Lung (tissue), 11 donors: ENCODE measurements at regions not wholly inside any gene's neighbourhood (a gene's known extent, or its start where the extent isn't known, plus 50 kb on each side); places are given as distances from the start of the nearest gene placed in this dataset.

Experiments used
- ATAC-seq: fragments of 200-7000 bp; cut with Tn5 transposase; one replicate; pipeline ENCODE4 v1.9.1; 2020; ENCODE audit warnings: moderate number of reproducible peaks; ENCODE audit not compliant: insufficient read depth, low FRiP score
- DNase-seq, 3 donors: peaks; one replicate each; pipeline ENCODE4 v3.0.0-alpha.2; 2013 to 2017
- H3K27ac ChIP-seq, 2 donors: one replicate each; pipeline ENCODE4 v1.5.1; 2013; ENCODE audit warnings: mild to moderate bottlenecking in 2 of 2, moderate library complexity in 2 of 2, control low read depth in 1 of 2, inconsistent platforms in 1 of 2, low read depth in 1 of 2, low read length in 1 of 2
- H3K27me3 ChIP-seq, 3 donors: one replicate each; pipeline ENCODE4 v1.5.1; 2013; ENCODE audit warnings: low read length in 2 of 3; ENCODE audit not compliant: control insufficient read depth in 3 of 3, insufficient read depth in 3 of 3
- H3K36me3 ChIP-seq, 4 donors: one replicate each; pipeline ENCODE4 v1.5.1; 2013; ENCODE audit warnings: low read length in 4 of 4, mild to moderate bottlenecking in 1 of 4, moderate library complexity in 1 of 4; ENCODE audit not compliant: control insufficient read depth in 4 of 4, insufficient read depth in 4 of 4
- H3K4me1 ChIP-seq, 5 donors: one replicate each; pipeline ENCODE4 v1.5.1; 2013; ENCODE audit warnings: low read length in 5 of 5, mild to moderate bottlenecking in 2 of 5, moderate library complexity in 1 of 5; ENCODE audit not compliant: control insufficient read depth in 5 of 5, insufficient read depth in 5 of 5
- H3K4me3 ChIP-seq: one replicate; pipeline ENCODE4 v1.5.1; 2013; ENCODE audit warnings: mild to moderate bottlenecking, control low read depth, moderate library complexity
- H3K9ac ChIP-seq, 2 donors: one replicate each; pipeline ENCODE4 v1.5.1; 2013; ENCODE audit warnings: low read length in 2 of 2, control low read depth in 1 of 2; ENCODE audit not compliant: insufficient read depth in 1 of 2
- H3K9me3 ChIP-seq, 4 donors: one replicate each; pipeline ENCODE4 v1.5.1; 2013; ENCODE audit warnings: low read length in 3 of 4, mild to moderate bottlenecking in 1 of 4, moderate library complexity in 1 of 4; ENCODE audit not compliant: control insufficient read depth in 4 of 4, insufficient read depth in 3 of 4
- WGBS, 2 donors: extraction: QIAGEN DNeasy Blood & Tissue Kit; methylation state at CpG; one replicate each; pipeline ENCODE4 v1.1.7; 2013; 5-methylcytosine and 5-hydroxymethylcytosine counted together
- TF ChIP-seq, protein P1 (sequence below): IDR thresholded peaks from 2 replicates; pipeline ENCODE4 v1.5.1; 2012; ENCODE audit warnings: mild to moderate bottlenecking; ENCODE audit errors: control extremely low read depth, extremely low read depth
- donor health status: control.
- donor health status: control.
- donor health status: Bipolar disorder and iron deficiency.
- donor health status: healthy.
- donor health status: DM: yes; HTN: yes; CAD: no.

DNA sequence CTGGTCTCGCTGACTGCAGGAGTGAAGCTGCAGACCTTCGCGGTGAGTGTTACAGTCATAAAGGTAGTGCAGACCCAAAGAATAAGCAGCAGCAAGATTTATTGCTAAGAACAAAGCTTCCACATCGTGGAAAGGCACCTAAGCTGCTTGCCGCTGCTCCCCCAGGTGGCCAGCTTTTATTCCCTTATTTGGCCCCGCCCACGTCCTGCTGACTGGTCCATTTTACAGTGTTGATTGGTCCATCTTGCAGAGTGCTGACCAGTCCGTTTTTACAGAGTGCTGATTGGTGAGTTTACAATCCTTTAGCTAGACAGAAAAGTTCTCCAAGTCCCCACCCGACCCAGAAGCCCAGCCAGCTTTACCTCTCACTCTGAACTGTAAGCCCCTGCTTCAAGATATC is 227.8 kb downstream of the ABCC12 start:
- H3K9ac ChIP-seq: no peak overlapping the region
- peaks cover 0 to 2% (median 0%) of the 10 kb centered on the region in 4 donors for H3K9me3 ChIP-seq
- H3K36me3 ChIP-seq: no peaks in the 10 kb centered on the region
- no peaks in the 10 kb centered on the region for H3K4me1 ChIP-seq
- ATAC-seq (no peak), DNase-seq (no peak)
- WGBS, 2 donors: 85 to 89% methylated on average over 9 of the region's 9 CpGs
- H3K27me3 ChIP-seq: no peaks in the 10 kb centered on the region
- H3K27ac ChIP-seq: no peak overlapping the region
- H3K4me3 ChIP-seq: no peak overlapping the region
- TF ChIP-seq, protein P1, sequence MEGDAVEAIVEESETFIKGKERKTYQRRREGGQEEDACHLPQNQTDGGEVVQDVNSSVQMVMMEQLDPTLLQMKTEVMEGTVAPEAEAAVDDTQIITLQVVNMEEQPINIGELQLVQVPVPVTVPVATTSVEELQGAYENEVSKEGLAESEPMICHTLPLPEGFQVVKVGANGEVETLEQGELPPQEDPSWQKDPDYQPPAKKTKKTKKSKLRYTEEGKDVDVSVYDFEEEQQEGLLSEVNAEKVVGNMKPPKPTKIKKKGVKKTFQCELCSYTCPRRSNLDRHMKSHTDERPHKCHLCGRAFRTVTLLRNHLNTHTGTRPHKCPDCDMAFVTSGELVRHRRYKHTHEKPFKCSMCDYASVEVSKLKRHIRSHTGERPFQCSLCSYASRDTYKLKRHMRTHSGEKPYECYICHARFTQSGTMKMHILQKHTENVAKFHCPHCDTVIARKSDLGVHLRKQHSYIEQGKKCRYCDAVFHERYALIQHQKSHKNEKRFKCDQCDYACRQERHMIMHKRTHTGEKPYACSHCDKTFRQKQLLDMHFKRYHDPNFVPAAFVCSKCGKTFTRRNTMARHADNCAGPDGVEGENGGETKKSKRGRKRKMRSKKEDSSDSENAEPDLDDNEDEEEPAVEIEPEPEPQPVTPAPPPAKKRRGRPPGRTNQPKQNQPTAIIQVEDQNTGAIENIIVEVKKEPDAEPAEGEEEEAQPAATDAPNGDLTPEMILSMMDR: no peak

DNA sequence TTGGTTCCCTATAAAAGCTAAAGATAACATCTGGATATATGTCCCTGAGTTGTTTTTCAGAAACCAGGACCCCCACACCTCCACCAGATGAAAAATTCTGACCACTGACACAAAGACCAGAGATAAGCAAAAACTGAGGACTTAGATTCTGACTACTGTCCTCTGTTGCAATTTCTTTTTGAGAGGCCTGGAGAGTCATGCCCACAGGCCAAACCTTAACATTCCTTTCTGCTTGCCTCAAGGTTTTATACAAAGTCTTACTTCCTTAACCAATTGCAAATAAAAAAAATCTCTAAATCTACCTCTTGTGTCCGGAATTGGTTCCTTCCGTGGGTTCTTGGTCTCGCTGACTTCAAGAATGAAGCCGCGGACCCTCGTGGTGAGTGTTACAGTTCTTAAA is 228.5 kb downstream of the ABCC12 start:
- ATAC-seq: no peak
- Histone ChIP-seq H3K9me3 (no peaks in the 10 kb centered on the region), H3K36me3 (no peaks in the 10 kb centered on the region), H3K4me3 (no peak overlapping the region), H3K27me3 (no peaks in the 10 kb centered on the region), H3K9ac (no peak overlapping the region), H3K27ac (no peak overlapping the region), H3K4me1 (no peaks in the 10 kb centered on the region)
- TF ChIP-seq, protein P1: no peak
- peak in 2 of 3 donors; percentile 10 to 39 for DNase-seq
- WGBS, 2 donors: 69 to 87% methylated on average over 6 of the region's 6 CpGs

- ATAC-seq (no peak), DNase-seq (no peak)
- TF ChIP-seq, protein P1: no peak
- Histone ChIP-seq H3K36me3 (no peaks in the 10 kb centered on the region), H3K4me3 (no peak overlapping the region), H3K27me3 (no peaks in the 10 kb centered on the region), H3K4me1 (no peaks in the 10 kb centered on the region), H3K9me3 (no peaks in the 10 kb centered on the region), H3K27ac (no peak overlapping the region), H3K9ac (no peak overlapping the region)
- WGBS, 2 donors: 94 to 95% methylated on average over 8 of the region's 8 CpGs
These were observed 229.9 kb downstream of the ABCC12 start for GRCh38 chr16:47925811-47926460.

GRCh38 chr16:47924950-47925349 is 230.8 kb downstream of the ABCC12 start:
- Histone ChIP-seq H3K27ac (no peak overlapping the region), H3K4me1 (no peaks in the 10 kb centered on the region), H3K4me3 (no peak overlapping the region), H3K9me3 (no peaks in the 10 kb centered on the region), H3K9ac (no peak overlapping the region), H3K27me3 (no peaks in the 10 kb centered on the region), H3K36me3 (no peaks in the 10 kb centered on the region)
- ATAC-seq: no peak
- DNase-seq: no peak
- TF ChIP-seq, protein P1: no peak
- 79 to 82% methylated on average over 2 of the region's 2 CpGs for WGBS, 2 donors
